Upper lobe of left lung (tissue), 4 donors: ENCODE measurements at regions not wholly inside any gene's neighbourhood (a gene's known extent, or its start where the extent isn't known, plus 50 kb on each side); places are given as distances from the start of the nearest gene placed in this dataset.

Experiments
- CTCF ChIP-seq, 6 experiments: fragments of 450-650 bp in 4 of 6; fragments of 200-600 bp in 2 of 6; sonication (generic) in 2 of 6; IDR thresholded peaks; one replicate each; pipeline ENCODE4 v1.5.1; 2016 to 2019; ENCODE audit warnings: antibody characterized with exemption in 6 of 6
- EP300 ChIP-seq, 4 donors: sonication (generic); formaldehyde crosslinking; IDR thresholded peaks; one replicate each; pipeline ENCODE4 v1.5.1; 2017; ENCODE audit warnings: antibody characterized with exemption in 4 of 4, control low read depth in 2 of 4
- POLR2A ChIP-seq, 4 donors: fragments of 450-650 bp; IDR thresholded peaks; one replicate each; pipeline ENCODE4 v1.5.1; 2016 to 2017; ENCODE audit warnings: antibody characterized with exemption in 4 of 4, mild to moderate bottlenecking in 2 of 4

DNA sequence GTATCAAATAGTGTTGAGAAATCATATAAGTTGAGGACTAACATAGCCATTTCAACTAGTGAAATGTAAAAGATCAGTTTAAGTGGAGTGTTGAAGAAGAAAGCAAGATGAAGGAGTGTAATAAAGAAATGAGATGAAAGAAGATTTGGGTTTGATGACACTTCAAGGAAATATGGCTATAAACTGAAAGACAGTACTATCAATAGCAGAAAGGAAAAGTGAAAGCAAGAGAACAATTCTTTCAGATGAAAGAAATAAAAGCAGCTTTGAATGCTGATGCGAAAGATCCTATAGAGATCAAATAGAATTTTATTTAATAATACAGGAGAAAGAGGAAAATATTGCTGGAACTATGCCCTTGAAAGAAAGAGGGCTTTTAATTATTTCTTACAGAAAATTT is 92.8 kb upstream of the PRSS16 start:
- TF ChIP-seq CTCF (IDR thresholded peaks at IDR 0.05) (no peak), POLR2A (IDR thresholded peaks at IDR 0.05) (no peak), EP300 (IDR thresholded peaks at IDR 0.05) (no peak)
